VCaP (cell line): ENCODE measurements at regions not wholly inside any gene's neighbourhood (a gene's known extent, or its start where the extent isn't known, plus 50 kb on each side); places are given as distances from the start of the nearest gene placed in this dataset.

Experiments used
- H3K27ac ChIP-seq: fragments of 450-650 bp; 2 replicates; pipeline ENCODE4 v1.5.1; 2017
- CTCF ChIP-seq: fragments of 450-650 bp; conservative IDR thresholded peaks from 2 replicates; pipeline ENCODE4 v1.5.1; 2017; ENCODE audit warnings: mild to moderate bottlenecking, moderate library complexity

- no peak overlapping the region for H3K27ac ChIP-seq
- TF ChIP-seq CTCF: no peak
These were observed 301.3 kb upstream of the B3GALT2 start for GRCh38 chr1:193487722-193488121.

DNA sequence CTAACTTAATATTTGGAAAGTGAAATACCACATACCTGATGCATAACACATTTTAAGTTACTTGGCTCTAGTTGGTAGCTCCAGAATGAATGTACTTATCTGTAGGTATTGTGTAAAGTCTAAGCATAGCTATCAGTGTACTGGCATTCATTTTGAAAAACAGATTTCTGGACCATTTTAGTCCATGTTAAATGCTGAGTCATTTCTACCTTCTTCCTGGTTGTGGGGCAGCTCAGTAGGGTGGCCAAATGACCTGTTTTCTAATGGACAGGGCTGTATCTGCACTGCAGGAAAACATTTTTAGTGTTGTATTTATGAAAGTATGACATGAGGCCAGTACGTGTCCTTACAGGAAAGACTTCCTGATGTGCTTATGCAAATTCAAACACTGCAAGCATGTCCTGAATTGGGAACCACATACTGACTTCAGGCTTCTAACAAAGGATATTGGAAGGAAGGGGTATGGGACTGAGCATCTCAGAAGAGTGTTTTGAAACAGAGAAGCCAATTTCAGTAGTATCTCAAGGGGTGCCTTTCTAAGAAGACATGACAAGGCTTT, 300.3 kb upstream of the B3GALT2 start:
- H3K27ac ChIP-seq: no peak overlapping the region
- no peak for TF ChIP-seq CTCF

DNA sequence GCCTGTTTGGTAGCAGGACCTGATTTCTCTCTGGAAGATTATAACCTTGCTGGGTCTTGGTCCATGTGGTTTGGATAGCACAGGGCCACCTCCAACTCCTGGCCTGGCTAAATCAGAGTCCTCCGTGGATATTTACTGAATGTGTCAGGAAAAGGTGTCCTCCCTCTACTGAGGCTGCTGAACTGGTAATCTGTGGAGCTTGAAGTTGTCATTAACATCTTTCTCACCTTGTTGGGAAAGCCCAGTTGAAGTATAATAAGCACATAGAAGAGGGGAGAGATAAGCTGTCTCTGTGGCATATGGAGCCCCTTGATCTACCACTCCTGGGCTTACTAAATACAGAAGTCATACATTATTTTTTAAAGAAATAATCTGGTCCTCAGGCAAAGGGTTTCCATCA, 294.3 kb upstream of the B3GALT2 start:
- TF ChIP-seq CTCF: no peak
- H3K27ac ChIP-seq: no peak overlapping the region

- H3K27ac ChIP-seq: no peak overlapping the region
- TF ChIP-seq CTCF: no peak
These were observed 292.8 kb upstream of the B3GALT2 start for GRCh38 chr1:193479187-193479586.

GRCh38 chr1:193476748-193477147, 290.3 kb upstream of the B3GALT2 start:
- H3K27ac ChIP-seq: no peak overlapping the region
- TF ChIP-seq CTCF: no peak

- no peak for TF ChIP-seq CTCF
- no peak overlapping the region for H3K27ac ChIP-seq
These were observed 287.5 kb upstream of the B3GALT2 start for GRCh38 chr1:193473932-193474331.

- TF ChIP-seq CTCF: no peak
These were observed 286.5 kb upstream of the B3GALT2 start for GRCh38 chr1:193472838-193473398.

More at GRCh38 chr1:193472838-193473398, 286.5 kb upstream of the B3GALT2 start:
- no peak overlapping the region for H3K27ac ChIP-seq
